H1 (cell line): ENCODE measurements at regions not wholly inside any gene's neighbourhood (a gene's known extent, or its start where the extent isn't known, plus 50 kb on each side); places are given as distances from the start of the nearest gene placed in this dataset.

Experiments
- CTCF ChIA-PET: fragments of 300-600 bp; sonication (Branson Sonifier 250); formaldehyde crosslinking; loops from one replicate; lab custom pipeline; 2021; ENCODE audit not compliant: partially characterized antibody; lab: Charles Lee
- POLR2A ChIA-PET: fragments of 300-600 bp; sonication (Branson Sonifier 250); formaldehyde crosslinking; loops from one replicate; lab custom pipeline; 2021; ENCODE audit warnings: inconsistent platforms; ENCODE audit not compliant: partially characterized antibody; lab: Charles Lee
- DNase-seq, 2 experiments: peaks; one replicate each; pipeline versions ENCODE4 v3.0.0 to v3.0.0-alpha.2; 2010 to 2022; ENCODE audit warnings: low spot score in 2 of 2, low read depth in 1 of 2, mixed read lengths in 1 of 2
- FAIRE-seq: peaks from 2 replicates; lab custom pipeline; 2011; peaks lifted over from hg19 to GRCh38; lab: Jason Lieb, UNC
- H2AFZ ChIP-seq: 2 replicates; pipeline ENCODE4 v1.8.1; 2012; ENCODE audit warnings: low read length, inconsistent platforms
- H2AK5ac ChIP-seq: 2 replicates; pipeline ENCODE4 v1.6.1; 2013; ENCODE audit warnings: low read depth, low read length
- H2BK120ac ChIP-seq: replicated peaks from 2 replicates; pipeline ENCODE3; 2013; ENCODE audit warnings: low read depth, low read length, inconsistent platforms
- H2BK12ac ChIP-seq: 2 replicates; pipeline ENCODE4 v1.6.1; 2013; ENCODE audit warnings: low read depth, low read length
- H2BK15ac ChIP-seq: 2 replicates; pipeline ENCODE4 v1.6.1; 2013; ENCODE audit warnings: low read length
- H2BK20ac ChIP-seq: 2 replicates; pipeline ENCODE4 v1.6.1; 2013; ENCODE audit warnings: low read length
- H2BK5ac ChIP-seq: 2 replicates; pipeline ENCODE4 v1.6.1; 2013; ENCODE audit warnings: low read depth, low read length
- H3K14ac ChIP-seq: 2 replicates; pipeline ENCODE4 v1.6.1; 2013; ENCODE audit warnings: inconsistent platforms; ENCODE audit not compliant: insufficient read length
- H3K18ac ChIP-seq: 2 replicates; pipeline ENCODE4 v1.6.1; 2013; ENCODE audit warnings: low read length; ENCODE audit errors: extremely low read depth
- H3K23ac ChIP-seq: 2 replicates; pipeline ENCODE4 v1.6.1; 2013; ENCODE audit warnings: inconsistent platforms; ENCODE audit not compliant: insufficient read length
- H3K23me2 ChIP-seq: 2 replicates; pipeline ENCODE4 v1.6.1; 2013; ENCODE audit warnings: low read depth, low read length
- H3K27ac ChIP-seq: 2 replicates; pipeline ENCODE4 v1.6.1; 2011; ENCODE audit warnings: low read depth, low read length, inconsistent platforms
- H3K27me3 ChIP-seq, 4 experiments: replicated peaks in 1 of 4; 1 replicate in 1 of 4; 2 replicates in 3 of 4; pipeline versions ENCODE4 v1.6.1 to v1.8.1; 2011 to 2013; ENCODE audit warnings: low read length in 3 of 4, mild to moderate bottlenecking in 3 of 4, inconsistent platforms in 2 of 4, mixed read lengths in 2 of 4, moderate library complexity in 1 of 4; ENCODE audit not compliant: control insufficient read depth in 3 of 4, insufficient read depth in 3 of 4; ENCODE audit errors: extremely low read depth in 1 of 4
- H3K36me3 ChIP-seq, 4 experiments: 2 replicates each; pipeline versions ENCODE4 v1.6.1 to v1.8.1; 2011 to 2013; ENCODE audit warnings: mild to moderate bottlenecking in 4 of 4, low read length in 3 of 4, moderate library complexity in 2 of 4, control low read depth in 1 of 4, inconsistent platforms in 1 of 4; ENCODE audit not compliant: insufficient read depth in 4 of 4, control insufficient read depth in 2 of 4
- H3K4ac ChIP-seq: replicated peaks from 2 replicates; pipeline ENCODE3; 2013; ENCODE audit warnings: low read length, low read depth, mixed read lengths, inconsistent platforms; ENCODE audit not compliant: insufficient read length
- H3K4me1 ChIP-seq, 4 experiments: replicated peaks in 1 of 4; 1 replicate in 1 of 4; 2 replicates in 3 of 4; pipeline versions ENCODE4 v1.6.1 to v1.8.1; 2011 to 2013; ENCODE audit warnings: low read length in 3 of 4, inconsistent platforms in 2 of 4, mixed read lengths in 1 of 4; ENCODE audit not compliant: insufficient read depth in 4 of 4, control insufficient read depth in 3 of 4
- H3K4me2 ChIP-seq, 2 experiments: 2 replicates each; pipeline versions ENCODE4 v1.6.1 to v1.8.1; 2011 to 2013; ENCODE audit warnings: low read depth in 2 of 2, low read length in 2 of 2, control low read depth in 1 of 2, inconsistent platforms in 1 of 2, mild to moderate bottlenecking in 1 of 2; ENCODE audit not compliant: insufficient read depth in 1 of 2
- H3K4me3 ChIP-seq, 4 experiments: fragments of 200-600, 300-600 bp in 1 of 4; sonication (generic), shearing (Covaris generic), sonication (Bioruptor Twin) in 1 of 4; 2 replicates each; pipeline versions ENCODE4 v1.5.1 to v1.8.1; 2011 to 2016; ENCODE audit warnings: low read length in 4 of 4, low read depth in 3 of 4, control low read depth in 2 of 4, inconsistent platforms in 2 of 4, mild to moderate bottlenecking in 2 of 4, mixed read lengths in 1 of 4, moderate library complexity in 1 of 4; ENCODE audit not compliant: insufficient read depth in 2 of 4; ENCODE audit errors: extremely low read depth in 1 of 4
- H3K56ac ChIP-seq: replicated peaks from 2 replicates; pipeline ENCODE3; 2013; ENCODE audit warnings: low read depth, mild to moderate bottlenecking, mixed read lengths, low read length, inconsistent platforms; ENCODE audit not compliant: insufficient read length
- H3K79me1 ChIP-seq: 2 replicates; pipeline ENCODE4 v1.6.1; 2013; ENCODE audit warnings: low read depth, low read length, control low read depth
- H3K79me2 ChIP-seq, 2 experiments: 2 replicates each; pipeline versions ENCODE4 v1.6.1 to v1.8.1; 2012 to 2013; ENCODE audit warnings: low read length in 2 of 2, mild to moderate bottlenecking in 2 of 2, inconsistent platforms in 1 of 2; ENCODE audit not compliant: insufficient read depth in 2 of 2, control insufficient read depth in 1 of 2
- H3K9ac ChIP-seq, 4 experiments: replicated peaks in 1 of 4; 1 replicate in 1 of 4; 2 replicates in 3 of 4; pipeline versions ENCODE4 v1.6.1 to v1.8.1; 2011 to 2013; ENCODE audit warnings: low read depth in 3 of 4, low read length in 3 of 4, control low read depth in 2 of 4, mild to moderate bottlenecking in 2 of 4, moderate library complexity in 2 of 4, inconsistent platforms in 1 of 4; ENCODE audit errors: extremely low read depth in 1 of 4
- H3K9me3 ChIP-seq, 2 experiments: 2 replicates each; pipeline versions ENCODE4 v1.6.1 to v1.8.1; 2012 to 2013; ENCODE audit warnings: mild to moderate bottlenecking in 2 of 2, moderate library complexity in 2 of 2, control low read depth in 1 of 2, inconsistent platforms in 1 of 2, low read depth in 1 of 2, low read length in 1 of 2, mixed read lengths in 1 of 2; ENCODE audit not compliant: insufficient read depth in 2 of 2
- H4K20me1 ChIP-seq, 2 experiments: replicated peaks in 1 of 2; 2 replicates each; pipeline versions ENCODE3 to v1.8.1; 2011 to 2013; ENCODE audit warnings: inconsistent platforms in 2 of 2, low read length in 2 of 2, mild to moderate bottlenecking in 1 of 2; ENCODE audit not compliant: insufficient read depth in 2 of 2, control insufficient read depth in 1 of 2
- H4K5ac ChIP-seq: 2 replicates; pipeline ENCODE4 v1.6.1; 2013; ENCODE audit warnings: low read length, low read depth, mixed read lengths, inconsistent platforms; ENCODE audit not compliant: insufficient read length
- H4K8ac ChIP-seq: 2 replicates; pipeline ENCODE4 v1.8.0; 2013; ENCODE audit warnings: mild to moderate bottlenecking, moderate library complexity, low read length, inconsistent platforms; ENCODE audit not compliant: insufficient read depth; ENCODE audit errors: extremely low read depth
- H4K91ac ChIP-seq: replicated peaks from 2 replicates; pipeline ENCODE3; 2013; ENCODE audit warnings: low read length, mixed read lengths, inconsistent platforms; ENCODE audit not compliant: insufficient read length
- ASH2L ChIP-seq: fragments of 200-600, 300-600 bp; sonication (generic); IDR thresholded peaks from one replicate; pipeline ENCODE4 v1.7.1; 2017; ENCODE audit warnings: low read length
- ATF3 ChIP-seq: IDR thresholded peaks from 2 replicates; pipeline ENCODE4 v1.6.1; 2011; ENCODE audit warnings: low read depth, mild to moderate bottlenecking, low read length; ENCODE audit not compliant: insufficient read depth
- BCL11A ChIP-seq, 2 experiments: IDR thresholded peaks; one replicate each; pipeline ENCODE4 v1.6.1; 2011; ENCODE audit warnings: low read depth in 2 of 2, low read length in 2 of 2, mild to moderate bottlenecking in 2 of 2
- CEBPB ChIP-seq: IDR thresholded peaks from 2 replicates; pipeline ENCODE4 v1.6.1; 2012; ENCODE audit warnings: low read depth, low read length
- CHD2 ChIP-seq: IDR thresholded peaks from 2 replicates; pipeline ENCODE4 v1.6.1; 2012; ENCODE audit warnings: low read length, improper control_type of control experiment
- EP300 ChIP-seq, 2 experiments: IDR thresholded peaks; 1 replicate in 1 of 2; 2 replicates in 1 of 2; pipeline ENCODE4 v1.6.1; 2011 to 2012; ENCODE audit warnings: low read depth in 2 of 2, low read length in 2 of 2, mild to moderate bottlenecking in 2 of 2, borderline replicate concordance in 1 of 2, inconsistent platforms in 1 of 2, moderate library complexity in 1 of 2
- FOSL1 ChIP-seq: IDR thresholded peaks from 2 replicates; pipeline ENCODE4 v1.6.1; 2011; ENCODE audit warnings: mild to moderate bottlenecking, low read depth, low read length, moderate library complexity; ENCODE audit not compliant: insufficient read depth
- HDAC2 ChIP-seq, 2 experiments: fragments of 300-600 bp in 1 of 2; sonication (generic) in 1 of 2; IDR thresholded peaks; 2 replicates each; pipeline ENCODE4 v1.6.1; 2011 to 2012; ENCODE audit warnings: low read depth in 2 of 2, low read length in 2 of 2, mild to moderate bottlenecking in 2 of 2, moderate library complexity in 2 of 2, borderline replicate concordance in 1 of 2, inconsistent platforms in 1 of 2
- NANOG ChIP-seq: IDR thresholded peaks from 2 replicates; pipeline ENCODE4 v1.6.1; 2011; ENCODE audit warnings: low read length, low read depth, mild to moderate bottlenecking, inconsistent platforms; ENCODE audit not compliant: insufficient read depth, poor library complexity, severe bottlenecking
- RBBP5 ChIP-seq: IDR thresholded peaks from 2 replicates; pipeline ENCODE4 v1.7.1; 2012; ENCODE audit warnings: low read depth, mild to moderate bottlenecking, inconsistent platforms, low read length, moderate library complexity, borderline replicate concordance
- RNF2 ChIP-seq: fragments of 200-900, 300-1000 bp; sonication (generic); IDR thresholded peaks from 2 replicates; pipeline ENCODE4 v1.7.1; 2016; ENCODE audit warnings: borderline replicate concordance, low read depth, mild to moderate bottlenecking, antibody characterized with exemption, low read length; ENCODE audit not compliant: poor library complexity, severe bottlenecking; ENCODE audit errors: missing control alignments
- SRF ChIP-seq: IDR thresholded peaks from 2 replicates; pipeline ENCODE4 v1.6.1; 2011; ENCODE audit warnings: mild to moderate bottlenecking, low read depth, low read length, moderate library complexity
- WGBS, 2 experiments: shearing (Covaris generic) in 1 of 2; methylation state at CpG; one replicate each; pipeline versions ENCODE4 v1.1.6 to v1.1.7; 2013 to 2015; ENCODE audit warnings: low lambda C conversion rate in 2 of 2, mixed read lengths in 2 of 2, inconsistent platforms in 1 of 2, low coverage in 1 of 2, missing lambda C conversion rate in 1 of 2; ENCODE audit not compliant: insufficient replicate concordance in 2 of 2, insufficient coverage in 1 of 2, insufficient read length in 1 of 2; ENCODE audit errors: extremely low coverage in 1 of 2, missing lambda C conversion rate in 1 of 2; 5-methylcytosine and 5-hydroxymethylcytosine counted together

- CTCF ChIA-PET, result no interaction called here
- Histone ChIP-seq H4K20me1 (no peaks in the 10 kb centered on the region), H3K4ac (no peak overlapping the region)
- TF ChIP-seq ASH2L, result no peak
- TF ChIP-seq FOSL1, result no peak
- TF ChIP-seq HDAC2 (IDR thresholded peaks at IDR 0.05; ENCODE audit: borderline replicate concordance in 1 of 2, low read depth in 2 of 2, low read length in 2 of 2), result no peak
- no peak for TF ChIP-seq BCL11A (IDR thresholded peaks at IDR 0.05; ENCODE audit: low read depth in 2 of 2, low read length in 2 of 2)
- no peak for TF ChIP-seq CEBPB
- no peak for TF ChIP-seq ATF3
- TF ChIP-seq RNF2, result no peak
- TF ChIP-seq RBBP5, result no peak
- TF ChIP-seq CHD2, result no peak
- TF ChIP-seq SRF, result no peak
- no peak for TF ChIP-seq NANOG
- TF ChIP-seq EP300 (IDR thresholded peaks at IDR 0.05; ENCODE audit: borderline replicate concordance in 1 of 2, low read depth in 2 of 2, low read length in 2 of 2), result no peak
Measured at GRCh38 chrX:7580127-7580526, 262.8 kb upstream of the VCX start.

More at GRCh38 chrX:7580127-7580526, 262.8 kb upstream of the VCX start:
- Histone ChIP-seq H3K27ac (no peak overlapping the region), H2BK5ac (no peak overlapping the region), H3K4me3 (no peak overlapping the region), H3K9me3 (no peaks in the 10 kb centered on the region), H3K4me1 (no peaks in the 10 kb centered on the region), H3K36me3 (no peaks in the 10 kb centered on the region), H3K79me2 (no peaks in the 10 kb centered on the region), H3K23ac (no peak overlapping the region), H3K56ac (no peak overlapping the region), H3K27me3 (no peaks in the 10 kb centered on the region), H2BK120ac (no peak overlapping the region), H3K18ac (no peak overlapping the region), H4K91ac (no peak overlapping the region), H2BK15ac (no peak overlapping the region), H2BK20ac (no peak overlapping the region), H2BK12ac (no peak overlapping the region), H3K9ac (no peak overlapping the region), H4K8ac (no peak overlapping the region), H3K4me2 (no peak overlapping the region), H3K79me1 (no peaks in the 10 kb centered on the region), H2AFZ (no peak overlapping the region), H3K14ac (no peak overlapping the region), H3K23me2 (no peaks in the 10 kb centered on the region; the same call in 1 of the 2 replicates), H4K5ac (no peak overlapping the region), H2AK5ac (no peak overlapping the region)
- POLR2A ChIA-PET, result no interaction called here
- FAIRE-seq, result no peak
- WGBS, 2 experiments, result 60% methylated on average over 1 of the region's 2 CpGs; no CpG with 5 or more reads in 1 of the 2 experiments
- no peak for DNase-seq
